ENCODE measurements at regions not wholly inside any gene's neighbourhood (a gene's known extent, or its start where the extent isn't known, plus 50 kb on each side); places are given as distances from the start of the nearest gene placed in this dataset.

GRCh38 chr10:56085406-56086122, 275.5 kb downstream of the ZWINT start:
- 59 to 74% methylated on average over 1 of the region's 1 CpG for WGBS, 2 donors
- TF ChIP-seq CTCF (IDR thresholded peaks at IDR 0.05) (no peak), POLR2AphosphoS5 (IDR thresholded peaks at IDR 0.05) (no peak), EP300 (IDR thresholded peaks at IDR 0.05) (no peak), POLR2A (IDR thresholded peaks at IDR 0.05) (no peak)
- H3K27ac ChIP-seq: no peak overlapping the region

GRCh38 chr10:56082169-56082568, 278.9 kb downstream of the ZWINT start:
- 90 to 93% methylated on average over 3 of the region's 3 CpGs for WGBS, 2 donors

More at GRCh38 chr10:56085406-56086122, 275.5 kb downstream of the ZWINT start:
- Histone ChIP-seq H3K27me3 (no peaks in the 10 kb centered on the region), H3K4me3 (no peak overlapping the region), H3K4me1 (no peaks in the 10 kb centered on the region), H3K9me3 (no peaks in the 10 kb centered on the region), H3K36me3 (no peaks in the 10 kb centered on the region)
- intact Hi-C loops (cut with DNase I): no loop called here
- no peak for DNase-seq

GRCh38 chr10:56068473-56069263, 292.4 kb downstream of the ZWINT start:
- H3K27me3 ChIP-seq: no peaks in the 10 kb centered on the region
- no peak overlapping the region for H3K4me3 ChIP-seq
- WGBS, 2 donors: 73 to 83% methylated on average over 12 of the region's 12 CpGs
- no peak for DNase-seq
- no peaks in the 10 kb centered on the region for H3K36me3 ChIP-seq
- intact Hi-C loops (cut with DNase I): no loop called here
- H3K9me3 ChIP-seq: no peaks in the 10 kb centered on the region
- no peaks in the 10 kb centered on the region for H3K4me1 ChIP-seq
- no peak overlapping the region for H3K27ac ChIP-seq
- TF ChIP-seq POLR2AphosphoS5 (IDR thresholded peaks at IDR 0.05): no peak
- TF ChIP-seq POLR2A (IDR thresholded peaks at IDR 0.05): no peak
- no peak for TF ChIP-seq CTCF (IDR thresholded peaks at IDR 0.05)
- TF ChIP-seq EP300 (IDR thresholded peaks at IDR 0.05): no peak

More at GRCh38 chr10:56082169-56082568, 278.9 kb downstream of the ZWINT start:
- Histone ChIP-seq H3K27me3 (no peaks in the 10 kb centered on the region), H3K4me1 (no peaks in the 10 kb centered on the region), H3K9me3 (no peaks in the 10 kb centered on the region), H3K36me3 (no peaks in the 10 kb centered on the region), H3K27ac (no peak overlapping the region), H3K4me3 (no peak overlapping the region)
- no peak for DNase-seq
- TF ChIP-seq EP300 (IDR thresholded peaks at IDR 0.05) (no peak), POLR2A (IDR thresholded peaks at IDR 0.05) (no peak), POLR2AphosphoS5 (IDR thresholded peaks at IDR 0.05) (no peak), CTCF (IDR thresholded peaks at IDR 0.05) (no peak)
- intact Hi-C loops (cut with DNase I): no loop called here

GRCh38 chr10:56068040-56068439, 293.0 kb downstream of the ZWINT start:
- Histone ChIP-seq H3K9me3 (no peaks in the 10 kb centered on the region), H3K4me1 (no peaks in the 10 kb centered on the region), H3K27me3 (no peaks in the 10 kb centered on the region), H3K36me3 (no peaks in the 10 kb centered on the region), H3K27ac (no peak overlapping the region), H3K4me3 (no peak overlapping the region)
- TF ChIP-seq POLR2AphosphoS5 (IDR thresholded peaks at IDR 0.05) (no peak), POLR2A (IDR thresholded peaks at IDR 0.05) (no peak), CTCF (IDR thresholded peaks at IDR 0.05) (no peak), EP300 (IDR thresholded peaks at IDR 0.05) (no peak)
- DNase-seq: no peak
- intact Hi-C loops (cut with DNase I): no loop called here
- WGBS, 2 donors: 53 to 76% methylated on average over 2 of the region's 2 CpGs

All from sigmoid colon (tissue), 6 donors.